PC-9 (cell line): ENCODE measurements at regions not wholly inside any gene's neighbourhood (a gene's known extent, or its start where the extent isn't known, plus 50 kb on each side); places are given as distances from the start of the nearest gene placed in this dataset.

Experiments used
- BruUV-seq: library from RNA; stranded (reverse); fragments of 400-500 nt; replicated peaks from 2 replicates; lab custom pipeline; 2021; lab: Mats Ljungman, UMichigan
- CTCF ChIA-PET: fragments of 300-600 bp; sonication (Branson Sonifier 250); formaldehyde crosslinking; loops from one replicate; lab custom pipeline; 2022; ENCODE audit warnings: antibody characterized with exemption; lab: Charles Lee
- POLR2A ChIA-PET: fragments of 300-600 bp; sonication (Branson Sonifier 250); formaldehyde crosslinking; loops from one replicate; lab custom pipeline; 2022; ENCODE audit warnings: antibody characterized with exemption; ENCODE audit not compliant: unreplicated experiment; lab: Charles Lee
- DNase-seq, 2 experiments: peaks; one replicate each; pipeline versions ENCODE4 v3.0.0 to v3.0.0-alpha.2; 2015 to 2022; ENCODE audit warnings: mixed read lengths in 1 of 2
- H2AFZ ChIP-seq: fragments of 200-600 bp; sonication (generic); 2 replicates; pipeline ENCODE4 v1.8.1; 2017; ENCODE audit warnings: antibody characterized with exemption
- H3F3A ChIP-seq: fragments of 200-600 bp; sonication (generic); 2 replicates; pipeline ENCODE4 v1.8.1; 2017; ENCODE audit warnings: antibody characterized with exemption, mild to moderate bottlenecking, low read depth; ENCODE audit not compliant: insufficient read depth
- H3K27ac ChIP-seq: fragments of 200-600 bp; sonication (generic); 2 replicates; pipeline ENCODE4 v1.6.1; 2016; ENCODE audit warnings: mixed run types
- H3K27me3 ChIP-seq: fragments of 200-600 bp; sonication (generic); 2 replicates; pipeline ENCODE4 v1.6.1; 2016; ENCODE audit warnings: low read depth, mixed run types; ENCODE audit not compliant: insufficient read depth
- H3K36me3 ChIP-seq: fragments of 200-600 bp; sonication (generic); 2 replicates; pipeline ENCODE4 v1.6.1; 2016; ENCODE audit warnings: low read depth, mixed run types
- H3K4me1 ChIP-seq: fragments of 200-600 bp; sonication (generic); replicated peaks from 2 replicates; pipeline ENCODE4 v1.6.1; 2016; ENCODE audit warnings: mixed run types; ENCODE audit not compliant: insufficient read depth
- H3K4me2 ChIP-seq: fragments of 200-600 bp; sonication (generic); 2 replicates; pipeline ENCODE4 v1.6.1; 2017; ENCODE audit warnings: mixed run types
- H3K4me3 ChIP-seq: fragments of 200-600 bp; sonication (generic); 2 replicates; pipeline ENCODE4 v1.6.1; 2016; ENCODE audit warnings: mixed run types
- H3K79me2 ChIP-seq: fragments of 200-600 bp; sonication (generic); 2 replicates; pipeline ENCODE4 v1.6.1; 2017; ENCODE audit warnings: low read depth, mixed run types
- H3K9me2 ChIP-seq: fragments of 200-600 bp; sonication (generic); 2 replicates; pipeline ENCODE4 v1.8.1; 2017; ENCODE audit warnings: mild to moderate bottlenecking; ENCODE audit not compliant: insufficient read depth
- H3K9me3 ChIP-seq: fragments of 200-600 bp; sonication (generic); 2 replicates; pipeline ENCODE4 v1.8.1; 2016; ENCODE audit warnings: low read depth; ENCODE audit not compliant: insufficient read depth
- H4K20me1 ChIP-seq: fragments of 200-600 bp; sonication (generic); 2 replicates; pipeline ENCODE4 v1.8.1; 2017; ENCODE audit not compliant: insufficient read depth
- EZH2 ChIP-seq: fragments of 200-600 bp; sonication (generic); IDR thresholded peaks from 2 replicates; pipeline ENCODE4 v1.8.0; 2017; ENCODE audit warnings: antibody characterized with exemption, low read depth
- intact Hi-C: fragments of 100-400 bp; cut with micrococcal nuclease; formaldehyde crosslinking; loops from one replicate; pipeline ENCODE4 v1.10.0; 2022; ENCODE audit not compliant: unreplicated experiment
- TF ChIP-seq, protein P1 (sequence below): fragments of 200-600 bp; sonication (generic); conservative IDR thresholded peaks from 2 replicates; pipeline ENCODE4 v1.6.1; 2017; ENCODE audit warnings: mixed run types, antibody characterized with exemption, mild to moderate bottlenecking, moderate library complexity

DNA sequence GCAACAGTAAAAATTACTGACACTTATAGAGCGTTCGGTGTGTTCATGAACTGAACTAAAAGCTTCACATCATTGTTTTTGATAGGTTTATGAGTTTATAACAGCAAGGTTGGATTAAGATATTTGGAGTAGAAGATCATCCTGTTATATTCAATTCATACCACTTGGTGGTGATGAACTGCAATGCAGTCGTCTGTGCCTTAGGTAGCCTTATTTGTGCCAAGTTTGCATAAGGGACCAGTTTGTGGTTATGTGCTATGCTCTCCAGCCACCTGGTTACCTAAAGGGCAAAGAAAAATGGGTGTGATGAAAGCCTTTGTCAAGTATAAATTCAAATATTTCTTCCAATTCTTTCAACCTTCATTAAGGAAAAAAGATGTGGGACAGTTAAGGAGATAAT, 150.9 kb upstream of the KCNH7 start:
- Histone ChIP-seq H3K4me2 (no peak overlapping the region), H3K27me3 (no peaks in the 10 kb centered on the region), H2AFZ (no peak overlapping the region), H3K79me2 (no peaks in the 10 kb centered on the region), H3K27ac (no peak overlapping the region), H3K4me1 (no peaks in the 10 kb centered on the region), H4K20me1 (no peaks in the 10 kb centered on the region), H3K36me3 (no peaks in the 10 kb centered on the region), H3F3A (no peaks in the 10 kb centered on the region), H3K4me3 (no peak overlapping the region), H3K9me3 (no peaks in the 10 kb centered on the region), H3K9me2 (no peaks in the 10 kb centered on the region)
- TF ChIP-seq, protein P1, sequence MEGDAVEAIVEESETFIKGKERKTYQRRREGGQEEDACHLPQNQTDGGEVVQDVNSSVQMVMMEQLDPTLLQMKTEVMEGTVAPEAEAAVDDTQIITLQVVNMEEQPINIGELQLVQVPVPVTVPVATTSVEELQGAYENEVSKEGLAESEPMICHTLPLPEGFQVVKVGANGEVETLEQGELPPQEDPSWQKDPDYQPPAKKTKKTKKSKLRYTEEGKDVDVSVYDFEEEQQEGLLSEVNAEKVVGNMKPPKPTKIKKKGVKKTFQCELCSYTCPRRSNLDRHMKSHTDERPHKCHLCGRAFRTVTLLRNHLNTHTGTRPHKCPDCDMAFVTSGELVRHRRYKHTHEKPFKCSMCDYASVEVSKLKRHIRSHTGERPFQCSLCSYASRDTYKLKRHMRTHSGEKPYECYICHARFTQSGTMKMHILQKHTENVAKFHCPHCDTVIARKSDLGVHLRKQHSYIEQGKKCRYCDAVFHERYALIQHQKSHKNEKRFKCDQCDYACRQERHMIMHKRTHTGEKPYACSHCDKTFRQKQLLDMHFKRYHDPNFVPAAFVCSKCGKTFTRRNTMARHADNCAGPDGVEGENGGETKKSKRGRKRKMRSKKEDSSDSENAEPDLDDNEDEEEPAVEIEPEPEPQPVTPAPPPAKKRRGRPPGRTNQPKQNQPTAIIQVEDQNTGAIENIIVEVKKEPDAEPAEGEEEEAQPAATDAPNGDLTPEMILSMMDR: no peak; the same call in 1 of the 2 replicates
- TF ChIP-seq EZH2: no peak
- intact Hi-C loops: no loop called here
- ChIA-PET CTCF (no interaction called here), POLR2A (no interaction called here)
- DNase-seq: no peak
- BruUV-seq: no TSS peak

DNA sequence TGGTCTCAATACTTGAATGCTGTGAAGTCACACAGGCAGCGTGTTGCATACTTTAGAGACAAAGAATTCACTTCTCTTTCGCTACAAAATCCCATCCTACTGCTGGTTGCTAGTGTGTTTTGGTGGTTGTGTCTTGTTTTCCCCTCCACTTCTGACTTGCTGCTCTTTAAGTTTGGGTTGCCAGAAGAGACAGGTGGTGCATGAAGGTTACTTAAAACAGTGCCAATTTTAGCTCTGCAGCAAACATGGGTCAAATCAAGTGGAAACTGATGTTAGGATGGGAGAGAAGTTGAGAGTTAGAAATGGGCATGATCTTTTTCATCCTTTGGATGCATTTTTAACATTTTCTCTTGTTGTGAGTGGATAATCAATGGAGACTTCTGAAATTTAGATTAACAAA, 136.2 kb upstream of the KCNH7 start:
- no peaks in the 10 kb centered on the region for H3F3A ChIP-seq
- ChIA-PET CTCF (no interaction called here), POLR2A (no interaction called here)
- no peak for DNase-seq
- H2AFZ ChIP-seq: no peak overlapping the region
- no peaks in the 10 kb centered on the region for H3K4me1 ChIP-seq
- no peak for TF ChIP-seq EZH2
- TF ChIP-seq, protein P1: no peak
- no peaks in the 10 kb centered on the region for H3K36me3 ChIP-seq
- no peaks in the 10 kb centered on the region for H3K27me3 ChIP-seq
- H3K4me2 ChIP-seq: no peak overlapping the region
- no peaks in the 10 kb centered on the region for H4K20me1 ChIP-seq
- no peaks in the 10 kb centered on the region for H3K79me2 ChIP-seq
- intact Hi-C loops: no loop called here
- no peaks in the 10 kb centered on the region for H3K9me3 ChIP-seq
- no peak overlapping the region for H3K4me3 ChIP-seq
- no peak overlapping the region for H3K27ac ChIP-seq
- H3K9me2 ChIP-seq: no peaks in the 10 kb centered on the region
- no TSS peak for BruUV-seq

DNA sequence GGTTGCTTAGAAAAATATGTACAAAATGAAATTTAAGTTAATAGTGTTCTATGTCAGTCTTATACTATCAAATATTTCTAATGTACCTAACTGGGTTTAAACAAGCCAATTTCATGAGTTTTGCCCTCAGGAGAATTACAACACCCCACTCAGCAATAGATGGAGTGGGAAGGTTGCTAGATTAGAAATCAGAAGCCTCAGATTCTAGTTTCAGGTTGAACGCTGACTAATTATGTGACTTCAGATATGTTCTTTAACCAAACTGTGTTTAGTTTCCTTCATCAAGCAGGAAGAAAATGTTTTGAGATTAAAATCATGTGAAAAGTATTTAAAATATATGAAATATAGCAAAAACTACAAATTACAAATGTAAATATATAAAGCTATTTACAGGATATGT, 133.8 kb upstream of the KCNH7 start:
- no peaks in the 10 kb centered on the region for H3K36me3 ChIP-seq
- H2AFZ ChIP-seq: no peak overlapping the region
- CTCF ChIA-PET: no interaction called here
- no peaks in the 10 kb centered on the region for H3K9me2 ChIP-seq
- no peak for DNase-seq
- BruUV-seq: no TSS peak
- no peak overlapping the region for H3K4me3 ChIP-seq
- intact Hi-C loops: no loop called here
- H3K4me1 ChIP-seq: no peaks in the 10 kb centered on the region
- no peaks in the 10 kb centered on the region for H3K27me3 ChIP-seq
- H3K9me3 ChIP-seq: no peaks in the 10 kb centered on the region
- H3K27ac ChIP-seq: no peak overlapping the region
- no peaks in the 10 kb centered on the region for H3K79me2 ChIP-seq
- TF ChIP-seq, protein P1: no peak
- no peak for TF ChIP-seq EZH2
- H4K20me1 ChIP-seq: no peaks in the 10 kb centered on the region
- POLR2A ChIA-PET: no interaction called here
- no peaks in the 10 kb centered on the region for H3F3A ChIP-seq
- no peak overlapping the region for H3K4me2 ChIP-seq
